Activated CD4-positive, CD25-positive, alpha-beta regulatory T cell treated with anti-CD3 and anti-CD28 coated beads, Interleukin-2, amount 50 U/mL, for 72 hours (primary cell): ENCODE measurements at regions not wholly inside any gene's neighbourhood (a gene's known extent, or its start where the extent isn't known, plus 50 kb on each side); places are given as distances from the start of the nearest gene placed in this dataset.
"Not testable (repeated sequence)": the region's sequence is repeated elsewhere in the genome, so short reads cannot be mapped to it uniquely, and the experiment has no call there.

Experiments
- DNase-seq: peaks from one replicate; pipeline ENCODE4 v3.0.0; 2021

DNA sequence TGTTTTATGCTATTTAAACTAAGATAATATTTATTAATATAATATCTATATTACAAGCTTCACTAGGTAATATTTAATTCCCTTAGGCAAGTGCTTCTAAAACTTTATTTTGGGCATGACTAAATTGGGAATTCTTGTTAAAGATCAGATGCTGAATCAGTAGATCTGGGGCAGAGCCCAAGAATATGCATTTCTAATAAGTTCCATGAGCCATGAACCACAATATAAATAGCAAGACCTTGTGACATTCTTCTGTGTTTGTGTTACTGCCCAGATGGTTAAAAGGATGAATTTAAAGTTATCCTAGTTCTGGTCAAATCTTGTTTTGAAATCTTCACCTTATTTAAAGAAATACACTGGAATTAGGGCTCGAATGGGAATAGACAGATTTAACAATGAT lies 258.4 kb upstream of the CACNA2D1 start:
- no peak for DNase-seq

DNA sequence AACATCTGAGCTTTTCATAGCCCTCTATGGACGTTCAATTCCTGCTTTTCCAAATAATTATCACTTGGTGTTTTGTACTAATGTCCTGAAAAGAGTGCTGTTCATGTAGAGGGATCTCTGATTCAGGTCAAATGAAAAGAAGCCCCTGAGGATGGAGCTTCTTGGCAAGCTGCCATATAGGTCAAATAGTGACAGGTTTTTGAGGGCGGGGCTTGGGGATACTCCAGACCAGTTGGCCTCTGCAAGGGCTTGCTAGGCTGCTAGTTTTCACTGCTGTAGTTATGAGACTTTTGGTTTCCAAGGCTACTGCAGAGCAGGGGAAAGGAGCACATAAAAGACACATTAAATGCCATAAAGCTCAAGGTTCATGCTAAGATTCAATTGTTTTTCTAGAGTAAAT lies 257.2 kb upstream of the CACNA2D1 start:
- DNase-seq = no peak

DNA sequence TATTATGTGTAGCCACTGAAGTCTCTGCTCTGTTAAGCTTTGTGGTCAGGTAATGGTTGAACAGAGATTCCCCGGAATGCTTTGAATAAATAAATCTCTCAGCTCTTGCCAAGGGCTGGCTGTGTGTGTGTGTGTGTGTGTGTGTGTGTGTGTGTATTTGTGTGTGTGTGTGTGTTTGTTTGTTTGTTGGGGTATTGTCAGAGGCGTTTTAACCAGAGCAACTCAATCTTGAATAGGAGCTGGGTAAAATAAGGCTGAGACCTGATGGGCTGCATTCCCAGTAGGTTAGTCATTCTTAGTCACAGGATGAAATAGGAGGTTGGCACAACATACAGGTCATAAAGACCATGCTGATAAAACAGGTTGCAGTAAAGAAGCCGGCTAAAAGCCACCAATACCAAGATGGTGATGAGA lies 256.2 kb upstream of the CACNA2D1 start:
- DNase-seq = no peak

DNA sequence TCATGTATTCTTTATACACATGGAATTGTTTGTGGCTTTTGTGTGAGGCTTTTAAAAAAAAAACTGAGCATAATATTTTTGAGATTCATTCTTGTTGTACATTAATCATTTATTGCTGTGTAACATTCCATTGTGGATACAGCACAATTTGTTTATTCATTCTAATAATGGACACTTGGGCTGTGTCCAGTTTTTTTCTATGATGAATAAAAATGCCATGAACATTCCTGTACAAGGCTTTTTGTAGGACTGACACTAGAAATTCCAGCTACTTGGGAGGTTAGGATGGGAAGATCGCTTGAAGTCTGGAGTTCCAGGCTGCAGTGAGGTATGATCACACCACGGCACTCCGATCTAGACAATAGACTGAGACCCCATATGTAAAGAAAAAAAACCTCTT lies 254.3 kb upstream of the CACNA2D1 start:
- no peak for DNase-seq

DNA sequence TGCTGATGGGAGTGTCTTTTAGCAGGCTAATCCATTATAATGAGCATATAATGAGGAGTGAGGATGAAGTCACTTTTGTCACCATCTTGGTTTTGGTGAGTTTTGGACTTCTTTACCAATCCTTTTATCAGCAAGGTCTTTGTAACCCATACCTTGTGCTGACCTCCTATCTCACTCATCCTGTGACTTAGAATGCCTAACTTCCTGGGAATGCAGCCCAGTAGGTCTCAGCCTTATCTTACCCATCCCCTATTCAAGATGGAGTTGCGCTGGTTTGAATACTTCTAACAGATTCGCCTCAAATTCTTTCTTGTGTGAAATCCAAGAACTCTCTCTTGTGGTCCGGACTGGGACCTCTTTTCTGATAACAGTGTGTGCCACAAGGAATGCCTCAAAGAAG lies 253.1 kb upstream of the CACNA2D1 start:
- DNase-seq = no peak

DNA sequence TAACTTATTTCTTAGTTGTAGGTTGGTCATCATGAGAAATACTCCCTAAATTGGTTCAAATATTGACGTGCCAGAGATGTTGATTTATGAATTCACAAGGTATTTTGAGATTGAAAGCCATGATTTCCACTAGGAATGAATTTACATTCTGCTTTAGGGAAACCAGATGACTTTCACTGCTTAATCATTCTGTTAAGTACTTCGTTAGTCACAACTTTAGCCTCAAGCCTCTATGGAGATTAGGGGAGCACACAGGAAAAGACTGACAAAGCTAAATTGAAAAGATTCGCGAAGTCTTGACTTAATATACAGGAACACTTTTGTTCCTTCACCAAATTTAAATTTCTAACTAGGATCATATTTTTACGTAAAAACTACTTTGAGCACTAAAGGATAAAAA lies 250.4 kb upstream of the CACNA2D1 start:
- DNase-seq = no peak

DNA sequence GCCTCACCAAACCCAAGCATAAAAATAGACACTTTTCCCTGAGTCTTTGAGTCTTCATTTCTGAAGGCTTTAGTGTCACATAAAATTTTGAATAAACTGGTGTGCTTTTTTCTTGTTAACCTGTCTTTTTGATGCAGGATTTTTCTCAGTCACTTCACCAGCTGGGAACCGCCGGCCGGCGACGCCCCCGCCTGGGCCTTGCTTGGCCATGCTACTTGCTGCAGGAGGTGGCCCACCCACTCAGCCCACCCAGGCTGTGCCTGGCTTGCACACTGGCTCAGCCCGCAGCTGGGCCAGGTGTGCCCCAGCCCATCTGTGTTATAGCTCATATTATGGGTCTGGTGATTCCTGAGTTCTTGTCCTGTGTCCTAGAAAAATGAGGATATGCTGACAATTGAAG lies 247.4 kb upstream of the CACNA2D1 start:
- DNase-seq = no peak

DNA sequence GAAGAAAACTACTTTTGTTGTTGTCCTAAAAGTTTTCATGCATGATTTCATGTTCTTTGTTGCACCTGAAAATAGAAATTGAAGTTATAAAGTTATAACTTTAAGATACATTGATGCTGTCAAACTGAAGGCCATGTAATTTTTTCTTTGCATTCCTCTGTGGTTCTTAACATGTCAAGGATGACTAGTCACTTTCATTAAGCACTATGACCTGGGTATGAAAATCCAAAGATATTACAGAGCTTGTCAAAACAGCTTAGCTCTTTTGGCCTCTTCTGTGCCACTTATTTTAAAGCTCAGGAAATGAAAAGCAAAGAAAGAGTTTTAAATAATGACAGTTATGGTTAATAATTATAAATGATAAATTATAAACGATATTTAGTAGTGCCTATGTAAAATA lies 241.6 kb upstream of the CACNA2D1 start:
- no peak for DNase-seq

DNA sequence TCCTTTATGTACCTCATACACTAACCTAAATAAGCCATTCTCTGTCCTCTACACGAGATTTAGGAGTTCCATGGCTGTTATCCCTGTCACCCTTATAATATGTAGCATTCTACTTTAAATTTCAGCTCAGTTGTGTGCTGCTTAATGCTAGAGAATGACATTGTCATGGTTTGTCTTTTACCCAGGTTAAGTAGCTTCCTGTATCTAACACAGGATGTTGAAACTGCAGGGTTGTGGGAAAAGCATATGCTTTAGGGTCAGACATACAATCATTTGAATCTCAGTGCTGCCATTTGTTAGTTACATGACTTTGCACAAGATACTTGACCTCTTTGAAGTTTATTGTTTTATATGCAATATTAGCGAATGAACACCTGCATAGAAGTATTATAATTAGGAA lies 235.1 kb upstream of the CACNA2D1 start:
- DNase-seq = no peak

DNA sequence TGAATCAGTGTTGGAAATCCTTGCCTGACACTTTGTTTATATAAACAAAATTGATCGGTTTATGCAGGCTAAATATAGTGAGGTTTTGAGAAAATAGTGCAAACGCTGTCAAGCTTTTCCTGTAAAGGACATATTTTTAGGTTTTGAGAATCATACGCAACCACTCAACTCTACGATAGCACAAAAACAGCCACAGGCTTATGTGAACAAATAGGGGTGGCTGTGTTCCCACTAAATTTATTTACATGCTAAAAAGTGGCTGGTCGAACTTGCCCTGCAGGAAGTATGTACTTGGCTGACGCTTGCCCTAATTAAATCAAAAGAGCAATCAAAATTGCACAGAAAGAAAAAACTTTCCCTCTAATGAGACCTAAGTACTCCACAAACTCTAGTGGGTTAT lies 234.7 kb upstream of the CACNA2D1 start:
- DNase-seq = no peak

DNA sequence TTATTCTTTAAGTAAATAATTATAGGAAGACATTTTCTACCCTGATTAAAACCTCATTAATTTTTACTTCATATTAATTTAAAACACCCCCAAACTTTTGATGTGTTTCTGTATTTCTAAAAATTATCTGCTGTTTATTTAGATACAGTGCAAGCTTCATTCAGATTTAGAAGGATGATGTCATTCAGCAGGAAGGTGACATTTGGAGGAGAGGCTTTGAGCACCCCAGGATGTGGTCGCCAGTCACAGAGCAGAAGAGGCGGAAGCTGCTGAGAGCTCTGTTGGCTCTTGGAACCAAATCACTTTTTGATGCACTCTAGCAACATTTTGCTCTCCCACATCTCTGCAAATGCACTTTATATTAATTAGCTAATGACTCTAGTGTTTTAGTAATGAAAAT lies 233.9 kb upstream of the CACNA2D1 start:
- DNase-seq = peak; percentile 30

DNA sequence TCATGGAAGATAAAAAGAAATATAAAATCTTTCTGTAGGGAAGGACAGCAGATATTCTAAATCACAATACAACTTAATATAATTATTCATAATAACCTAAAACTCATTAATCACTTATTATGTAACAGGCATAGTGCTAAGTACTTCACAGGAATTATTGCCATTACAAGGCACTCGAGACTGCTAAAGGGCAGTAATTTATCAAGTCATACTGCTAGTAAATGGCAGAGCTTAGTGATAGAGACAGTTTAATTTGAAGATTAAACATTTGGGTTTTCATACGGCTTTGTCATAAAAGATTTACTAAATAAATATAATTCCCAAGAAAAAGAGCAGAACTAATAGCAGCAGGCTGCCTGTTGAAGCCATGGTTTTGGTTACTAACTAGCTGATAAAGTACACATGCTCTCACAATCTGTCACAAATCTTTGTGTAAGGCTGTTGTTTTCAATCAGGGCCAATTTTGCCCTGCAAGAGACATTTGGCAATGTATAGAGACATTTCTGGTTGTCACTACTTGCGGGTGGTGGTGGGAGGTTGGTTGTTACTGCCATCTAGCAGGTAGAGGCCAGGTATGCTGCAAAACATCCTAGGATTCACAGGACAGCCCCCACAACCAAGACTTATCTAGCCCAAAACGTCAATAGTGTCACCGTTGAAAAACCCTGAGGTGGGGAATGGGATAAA lies 233.3 kb upstream of the CACNA2D1 start:
- DNase-seq = no peak

DNA sequence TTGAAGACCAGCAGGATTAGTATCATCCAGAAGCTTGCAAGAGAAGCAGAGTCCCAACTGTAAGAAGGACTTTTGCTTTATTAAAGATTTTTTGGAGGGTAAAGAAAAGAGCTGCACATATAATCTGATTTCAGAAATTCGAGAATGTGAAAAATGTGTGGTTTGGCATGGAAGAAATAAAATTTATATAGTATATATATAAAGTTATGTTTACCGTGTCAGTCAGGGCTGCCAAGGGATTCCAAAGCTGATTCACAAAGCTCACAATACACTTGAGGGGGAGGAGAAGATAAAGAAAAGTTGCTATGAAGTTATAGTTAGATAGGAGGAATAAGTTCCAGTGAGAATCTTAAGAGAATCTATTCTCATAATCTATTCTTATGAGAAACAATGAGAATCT lies 231.8 kb upstream of the CACNA2D1 start:
- DNase-seq = no peak

DNA sequence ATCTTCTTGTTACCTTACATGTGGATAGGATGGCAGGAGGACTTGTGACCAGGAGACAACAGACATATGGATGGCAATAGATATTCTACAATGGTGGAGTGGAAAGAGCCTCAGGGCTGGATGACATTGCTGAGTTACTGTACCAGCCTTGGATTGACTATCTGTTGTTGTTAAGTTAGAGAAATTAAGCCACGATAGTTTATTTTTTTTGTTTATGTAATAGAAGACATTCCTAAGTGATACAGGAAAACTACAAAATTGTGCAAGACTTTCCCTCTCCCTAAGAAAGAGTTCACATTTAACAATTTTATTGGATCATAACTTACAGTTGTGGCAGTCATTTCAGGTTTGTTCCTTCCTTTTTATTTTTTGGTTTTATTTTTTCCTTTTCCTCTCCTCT lies 230.7 kb upstream of the CACNA2D1 start:
- no peak for DNase-seq

DNA sequence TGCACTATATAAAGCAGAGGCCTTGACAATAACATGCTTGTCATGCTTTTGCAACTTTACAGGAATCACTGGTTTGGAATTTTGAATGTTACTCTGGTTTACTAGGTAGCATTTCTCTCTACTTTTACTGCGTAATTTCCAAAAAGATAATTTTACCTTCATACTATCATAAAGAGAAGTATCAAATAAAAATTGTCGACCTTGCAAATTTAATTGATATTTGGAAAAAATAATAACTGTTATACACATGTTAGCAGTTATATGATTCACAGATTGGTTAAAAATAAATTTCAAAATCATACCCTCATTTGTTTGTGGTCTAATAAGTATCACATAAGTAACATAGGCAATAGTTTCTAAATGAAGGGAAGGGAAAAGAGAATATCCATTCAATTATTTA lies 228.5 kb upstream of the CACNA2D1 start:
- DNase-seq = no peak

DNA sequence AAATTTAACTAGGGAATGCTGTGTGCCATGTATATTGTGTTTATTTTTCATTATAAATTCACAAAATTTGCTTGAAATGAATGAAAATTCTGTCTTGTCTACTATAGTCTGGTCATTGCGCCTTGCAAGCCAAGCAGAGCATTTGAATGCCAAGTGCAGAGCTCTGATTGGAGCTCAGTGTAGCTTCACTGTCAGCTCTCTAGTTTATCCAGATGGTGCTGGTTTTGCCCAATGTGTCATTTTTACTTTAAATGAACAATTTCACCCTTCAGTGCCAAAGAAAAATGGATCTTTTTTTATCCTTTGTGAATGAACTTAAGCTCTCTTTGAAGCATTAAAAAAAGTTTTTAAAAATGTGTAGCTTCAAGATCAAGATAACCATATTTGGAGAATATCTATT lies 225.6 kb upstream of the CACNA2D1 start:
- no peak for DNase-seq

DNA sequence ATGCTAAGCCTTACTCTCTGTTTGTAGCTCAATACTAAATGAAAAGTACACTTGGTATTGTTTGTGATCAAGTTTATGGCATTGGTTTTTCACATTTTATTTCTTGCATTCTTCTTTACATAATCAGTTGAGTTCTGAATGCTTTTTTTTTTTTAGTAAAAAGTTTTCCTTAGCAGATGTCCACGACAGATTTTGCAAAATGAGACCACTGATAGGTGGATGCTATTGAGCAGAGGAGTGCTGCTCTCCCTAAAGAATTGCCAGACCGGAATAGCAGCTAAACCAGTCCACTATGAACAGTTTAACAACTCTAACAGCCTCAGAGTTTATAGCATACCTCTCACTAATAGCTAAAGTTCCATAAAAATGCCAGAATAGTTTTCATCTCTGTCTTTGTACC lies 225.1 kb upstream of the CACNA2D1 start:
- no peak for DNase-seq

DNA sequence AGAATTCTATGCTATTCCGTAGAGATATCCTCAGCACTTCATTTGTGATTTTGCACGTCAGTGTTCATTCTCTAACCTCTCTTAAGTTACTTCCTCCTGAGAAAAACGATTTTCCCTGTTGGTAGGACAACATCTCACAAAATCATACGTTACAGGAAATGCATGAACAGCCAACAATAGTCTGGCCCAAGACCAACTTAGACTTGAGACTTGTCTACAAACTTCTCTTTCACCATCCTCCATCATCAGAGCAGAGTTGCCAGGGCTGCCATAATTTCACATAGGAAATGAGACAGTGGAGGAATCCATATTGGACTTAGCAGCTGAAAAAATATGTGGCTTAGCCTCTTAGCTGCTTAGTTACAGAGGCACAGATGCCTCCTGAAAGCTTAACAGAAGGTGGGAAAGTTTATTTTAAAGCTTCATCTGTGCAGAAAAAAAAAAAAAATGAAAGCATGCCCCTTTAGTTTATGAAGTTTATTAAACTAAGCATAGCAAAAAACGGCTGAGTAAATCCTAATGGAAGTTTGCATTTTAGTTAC lies 222.5 kb upstream of the CACNA2D1 start:
- DNase-seq = no peak

DNA sequence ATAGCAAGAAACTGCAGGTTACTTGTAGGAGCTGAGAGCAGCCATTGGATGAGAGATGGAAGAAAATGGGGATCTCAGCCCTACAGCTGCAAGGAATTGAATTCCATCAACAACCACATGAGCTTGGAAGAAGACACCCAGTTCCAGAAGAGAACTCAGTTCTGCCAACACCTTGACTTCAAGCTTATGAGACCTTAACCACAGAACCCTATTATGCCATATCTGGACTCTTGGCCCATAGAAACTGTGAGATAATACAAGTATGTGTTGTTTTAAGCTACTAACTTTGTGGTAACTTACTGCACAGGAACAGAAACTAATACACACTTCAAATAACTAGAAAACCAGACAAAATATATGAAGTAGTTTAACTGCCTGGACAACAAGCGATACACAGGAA lies 212.4 kb upstream of the CACNA2D1 start:
- no peak for DNase-seq

DNA sequence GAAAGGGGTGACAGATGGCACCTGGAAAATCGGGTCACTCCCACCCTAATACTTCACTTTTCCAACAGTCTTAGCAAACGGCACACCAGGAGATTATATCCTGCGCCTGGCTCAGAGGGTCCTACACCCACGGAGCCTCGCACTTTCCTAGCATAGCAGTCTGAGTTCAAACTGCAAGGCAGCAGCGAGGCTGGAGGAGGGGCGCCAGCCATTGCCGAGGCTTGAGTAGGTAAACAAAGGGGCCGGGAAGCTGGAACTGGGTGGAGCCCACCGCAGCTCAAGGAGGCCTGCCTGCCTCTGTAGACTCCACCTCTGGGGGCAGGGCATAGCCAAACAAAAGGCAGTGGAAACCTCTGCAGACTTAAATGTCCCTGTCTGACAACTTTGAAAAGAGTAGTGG lies 206.5 kb upstream of the CACNA2D1 start:
- not testable (repeated sequence) for DNase-seq

DNA sequence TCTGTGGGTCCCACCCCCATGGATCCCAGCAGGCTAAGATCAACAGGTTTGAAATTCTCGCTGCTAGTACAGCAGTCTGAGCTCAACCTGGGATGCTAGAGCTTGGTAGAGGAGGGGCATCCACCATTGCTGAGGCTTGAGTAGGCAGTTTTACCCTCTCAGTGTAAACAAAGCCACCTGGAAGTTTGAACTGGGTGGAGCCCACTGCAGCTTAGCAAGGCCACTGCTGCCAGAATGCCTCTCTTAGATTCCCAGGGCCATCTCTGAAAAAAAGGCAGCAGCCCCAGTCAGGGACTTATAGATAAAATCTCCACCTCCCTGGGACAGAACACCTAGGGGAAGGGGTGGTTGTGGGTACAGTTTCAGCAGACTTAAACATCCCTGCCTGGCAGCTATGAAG lies 190.0 kb upstream of the CACNA2D1 start:
- DNase-seq = no peak

DNA sequence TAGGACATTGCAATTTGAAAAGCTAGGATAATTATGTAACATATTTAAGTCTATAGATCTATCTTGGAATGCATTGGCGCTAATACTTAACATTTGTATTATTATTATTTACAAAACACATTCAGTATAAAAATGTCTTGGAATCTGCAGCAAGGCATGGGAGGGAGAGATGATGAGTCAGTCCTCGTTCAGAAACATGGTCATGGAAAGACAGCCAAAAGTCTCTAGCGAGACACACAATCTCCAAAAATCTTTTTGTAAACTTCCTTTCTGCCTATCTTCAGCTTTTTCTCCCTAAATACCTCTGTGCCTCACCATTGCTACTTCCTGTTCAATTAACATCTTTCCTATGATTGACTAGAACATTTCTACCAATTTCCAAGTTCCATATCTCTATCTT lies 188.4 kb upstream of the CACNA2D1 start:
- no peak for DNase-seq

DNA sequence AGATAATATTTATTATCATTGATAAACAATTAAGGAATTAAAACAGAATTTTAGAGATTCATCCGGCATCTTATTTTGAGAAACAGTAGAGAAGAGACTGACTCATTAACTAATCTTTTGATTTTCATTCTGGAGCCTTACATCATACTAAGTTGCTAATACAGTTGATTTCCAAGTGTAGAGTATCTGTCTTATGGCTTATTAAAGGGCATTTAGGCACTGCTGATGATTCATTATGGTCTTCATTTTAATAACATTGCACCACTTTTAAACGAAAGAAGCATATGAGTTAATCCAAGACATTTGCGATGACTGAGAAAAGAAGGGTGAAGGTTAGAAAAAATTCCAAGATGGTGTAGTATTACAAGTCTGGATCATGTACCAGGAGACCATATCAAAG lies 186.0 kb upstream of the CACNA2D1 start:
- no peak for DNase-seq

DNA sequence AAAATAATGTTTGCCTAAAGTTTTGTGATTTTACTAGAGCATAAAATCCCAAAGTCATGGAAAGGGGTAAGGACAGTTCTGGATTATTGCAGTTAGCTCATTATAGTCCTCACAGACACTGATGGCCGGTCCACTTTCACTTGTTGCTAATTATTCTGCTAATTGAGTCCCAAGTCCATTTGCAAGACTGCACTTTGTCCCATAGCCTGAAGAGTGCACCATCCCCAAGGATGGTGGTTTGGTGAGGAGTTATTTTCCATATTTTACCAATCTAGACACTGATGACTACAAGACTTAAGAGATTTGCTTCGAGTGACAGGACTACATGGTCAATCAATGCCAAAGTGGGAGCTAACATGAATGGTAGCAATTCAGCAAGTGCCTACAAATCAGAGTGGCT lies 181.8 kb upstream of the CACNA2D1 start:
- no peak for DNase-seq

DNA sequence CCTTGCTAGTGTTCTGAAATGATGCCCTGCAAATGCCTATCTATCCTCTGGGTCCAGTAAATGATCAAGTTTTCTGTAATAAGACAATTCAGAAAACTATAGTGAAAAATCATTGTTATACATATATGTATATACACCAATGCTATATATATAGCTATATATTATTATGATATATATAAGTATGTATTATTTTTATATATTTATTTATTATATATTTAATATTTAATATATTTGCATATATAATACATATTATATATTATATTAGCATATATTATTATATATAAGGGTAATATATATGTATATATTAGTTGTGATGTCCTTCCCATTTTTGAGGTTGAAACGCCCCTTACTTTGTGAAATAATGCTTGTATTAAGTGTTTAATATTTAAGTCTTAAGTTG lies 181.4 kb upstream of the CACNA2D1 start:
- no peak for DNase-seq

DNA sequence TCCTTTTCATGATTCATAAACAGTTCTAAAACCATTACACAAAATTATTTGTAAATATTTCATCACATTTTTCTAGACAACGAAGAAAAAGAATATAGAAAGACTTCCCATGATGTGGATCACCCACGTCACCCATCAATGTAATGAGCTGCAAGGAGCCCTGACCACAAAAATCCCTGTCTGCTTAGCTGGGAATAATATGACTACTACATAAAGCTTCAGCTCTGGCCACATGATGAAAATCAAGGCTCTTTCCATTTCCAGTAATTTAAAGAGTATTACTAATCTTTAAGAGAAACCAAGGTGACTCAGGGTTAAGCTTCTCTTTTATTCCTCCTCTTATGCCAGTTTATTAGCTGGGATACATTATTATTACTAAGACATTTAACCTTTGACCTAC lies 180.8 kb upstream of the CACNA2D1 start:
- DNase-seq = no peak
